ENCODE measurements at regions not wholly inside any gene's neighbourhood (a gene's known extent, or its start where the extent isn't known, plus 50 kb on each side); places are given as distances from the start of the nearest gene placed in this dataset.

- in situ Hi-C loops (cut with HindIII; ENCODE audit: extremely low pct_ligation_motif_present, low pct_unique_long_range_greater_than_20kb) (no loop called here), intact Hi-C loops (cut with micrococcal nuclease; ENCODE audit: unreplicated experiment) (no loop called here)
- ChIA-PET CTCF (ENCODE audit: low intra/inter-chr PET ratio, low total read pairs) (no interaction called here), POLR2A (interaction anchor here (1.2 kb wide), 1 partner anchor 45 kb away, joined by 3 read pairs; no protein-coding TSS in a partner anchor)
- 95% methylated on average over 2 of the region's 2 CpGs for WGBS (ENCODE audit: low lambda C conversion rate)
- TF ChIP-seq TBL1XR1 (IDR thresholded peaks at IDR 0.05; ENCODE audit: borderline replicate concordance, low read length, partially characterized antibody): no peak
- TF ChIP-seq SOX6 (IDR thresholded peaks at IDR 0.05): no peak
- no peak for TF ChIP-seq SOX6 (CRISPR knock-in tag; IDR thresholded peaks at IDR 0.05)
- no peak for TF ChIP-seq ZNF280B (CRISPR knock-in tag; IDR thresholded peaks at IDR 0.05; ENCODE audit: borderline replicate concordance)
- TF ChIP-seq ZBTB7B (CRISPR knock-in tag; IDR thresholded peaks at IDR 0.05): no peak
- no peak for TF ChIP-seq SMC3 (IDR thresholded peaks at IDR 0.05; ENCODE audit: low read length)
- TF ChIP-seq, protein P1, sequence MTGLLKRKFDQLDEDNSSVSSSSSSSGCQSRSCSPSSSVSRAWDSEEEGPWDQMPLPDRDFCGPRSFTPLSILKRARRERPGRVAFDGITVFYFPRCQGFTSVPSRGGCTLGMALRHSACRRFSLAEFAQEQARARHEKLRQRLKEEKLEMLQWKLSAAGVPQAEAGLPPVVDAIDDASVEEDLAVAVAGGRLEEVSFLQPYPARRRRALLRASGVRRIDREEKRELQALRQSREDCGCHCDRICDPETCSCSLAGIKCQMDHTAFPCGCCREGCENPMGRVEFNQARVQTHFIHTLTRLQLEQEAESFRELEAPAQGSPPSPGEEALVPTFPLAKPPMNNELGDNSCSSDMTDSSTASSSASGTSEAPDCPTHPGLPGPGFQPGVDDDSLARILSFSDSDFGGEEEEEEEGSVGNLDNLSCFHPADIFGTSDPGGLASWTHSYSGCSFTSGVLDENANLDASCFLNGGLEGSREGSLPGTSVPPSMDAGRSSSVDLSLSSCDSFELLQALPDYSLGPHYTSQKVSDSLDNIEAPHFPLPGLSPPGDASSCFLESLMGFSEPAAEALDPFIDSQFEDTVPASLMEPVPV (CRISPR knock-in tag; IDR thresholded peaks at IDR 0.05): no peak
- TF ChIP-seq ZNF264 (CRISPR knock-in tag; IDR thresholded peaks at IDR 0.05): no peak
- no peak for TF ChIP-seq YEATS2 (CRISPR knock-in tag; IDR thresholded peaks at IDR 0.05; ENCODE audit: borderline replicate concordance)
- no peak for TF ChIP-seq ZNF543 (CRISPR knock-in tag; IDR thresholded peaks at IDR 0.05)
- TF ChIP-seq PAX8 (CRISPR knock-in tag; IDR thresholded peaks at IDR 0.05; ENCODE audit: borderline replicate concordance): no peak
- TF ChIP-seq, protein P2, sequence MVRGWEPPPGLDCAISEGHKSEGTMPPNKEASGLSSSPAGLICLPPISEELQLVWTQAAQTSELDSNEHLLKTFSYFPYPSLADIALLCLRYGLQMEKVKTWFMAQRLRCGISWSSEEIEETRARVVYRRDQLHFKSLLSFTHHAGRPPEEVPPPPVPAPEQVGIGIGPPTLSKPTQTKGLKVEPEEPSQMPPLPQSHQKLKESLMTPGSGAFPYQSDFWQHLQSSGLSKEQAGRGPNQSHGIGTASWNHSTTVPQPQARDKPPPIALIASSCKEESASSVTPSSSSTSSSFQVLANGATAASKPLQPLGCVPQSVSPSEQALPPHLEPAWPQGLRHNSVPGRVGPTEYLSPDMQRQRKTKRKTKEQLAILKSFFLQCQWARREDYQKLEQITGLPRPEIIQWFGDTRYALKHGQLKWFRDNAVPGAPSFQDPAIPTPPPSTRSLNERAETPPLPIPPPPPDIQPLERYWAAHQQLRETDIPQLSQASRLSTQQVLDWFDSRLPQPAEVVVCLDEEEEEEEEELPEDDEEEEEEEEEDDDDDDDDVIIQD (CRISPR knock-in tag; IDR thresholded peaks at IDR 0.05; ENCODE audit: low read depth): no peak
- no peak for TF ChIP-seq MED8 (CRISPR knock-in tag; IDR thresholded peaks at IDR 0.05; ENCODE audit: insufficient replicate concordance)
- TF ChIP-seq ZNF446 (CRISPR knock-in tag; IDR thresholded peaks at IDR 0.05): no peak
- TF ChIP-seq SIN3A (IDR thresholded peaks at IDR 0.05; ENCODE audit: borderline replicate concordance, low read depth, low read length): no peak
- Histone ChIP-seq H3K9me3 (ENCODE audit: low read length) (no peaks in the 10 kb centered on the region), H3K4me3 (replicated peaks in 1 of 3; ENCODE audit: insufficient read depth in 1 of 3, low read depth in 2 of 3, low read length in 3 of 3) (no peak overlapping the region), H3K36me3 (replicated peaks in 1 of 2; ENCODE audit: control insufficient read depth in 1 of 2, insufficient read depth in 2 of 2, low read length in 2 of 2) (peaks cover 1 to 19% of the 10 kb centered on the region in 2 experiments; a peak in 3 of 5 replicates), H3K4me2 (ENCODE audit: low read depth, low read length) (no peak overlapping the region), H3K79me2 (ENCODE audit: insufficient read depth, low read length) (no peaks in the 10 kb centered on the region), H3K27me3 (ENCODE audit: control insufficient read depth in 1 of 2, insufficient read depth in 2 of 2, low read length in 2 of 2) (no peaks in the 10 kb centered on the region), H3K9ac (ENCODE audit: insufficient read depth, low read depth, low read length) (no peak overlapping the region), H3K27ac (ENCODE audit: extremely low read length, insufficient read depth, low read length) (no peak overlapping the region), H4K20me1 (ENCODE audit: insufficient read depth, low read length) (no peaks in the 10 kb centered on the region), H3K4me1 (ENCODE audit: insufficient read depth, low read length) (peaks cover 52% of the 10 kb centered on the region), H2AFZ (ENCODE audit: low read length) (no peak overlapping the region)
- DNase-seq (ENCODE audit: low spot score) (no peak), ATAC-seq (no peak), FAIRE-seq (no peak)
- BruUV-seq (replicated peaks): no TSS peak
These were observed 100.8 kb upstream of the UMPS start for GRCh38 chr3:124629497-124629896.

Data from HepG2 (cell line).